A673 (cell line): ENCODE measurements at regions not wholly inside any gene's neighbourhood (a gene's known extent, or its start where the extent isn't known, plus 50 kb on each side); places are given as distances from the start of the nearest gene placed in this dataset.
A peak's percentile ranks its signal among the peaks of the same experiment; 100 is the strongest.

ENCODE experiments used
- BruUV-seq: library from RNA; stranded (reverse); fragments of 400-500 nt; replicated peaks from 2 replicates; lab custom pipeline; 2021; lab: Mats Ljungman, UMichigan
- CTCF ChIA-PET: fragments of 300-600 bp; sonication (Branson Sonifier 250); formaldehyde crosslinking; loops from one replicate; lab custom pipeline; 2022; ENCODE audit warnings: antibody characterized with exemption; lab: Charles Lee
- POLR2A ChIA-PET: fragments of 300-600 bp; sonication (Branson Sonifier 250); formaldehyde crosslinking; loops from one replicate; lab custom pipeline; 2022; ENCODE audit warnings: antibody characterized with exemption; ENCODE audit not compliant: low non-redundant PET; lab: Charles Lee
- DNase-seq: peaks from one replicate; pipeline ENCODE4 v3.0.0-alpha.2; 2015; ENCODE audit warnings: low spot score
- H3K27ac ChIP-seq: fragments of 200-600 bp; sonication (generic); 2 replicates; pipeline ENCODE4 v1.5.1; 2016; ENCODE audit warnings: mixed run types, low read depth, mild to moderate bottlenecking, mixed read lengths, antibody characterized with exemption, low read length; ENCODE audit not compliant: poor library complexity, severe bottlenecking
- H3K27me3 ChIP-seq: fragments of 200-600 bp; sonication (generic); replicated peaks from 2 replicates; pipeline ENCODE4 v1.6.1; 2017; ENCODE audit warnings: mixed run types, low read depth, mild to moderate bottlenecking, mixed read lengths, antibody characterized with exemption, low read length; ENCODE audit not compliant: insufficient read depth, poor library complexity
- H3K36me3 ChIP-seq: fragments of 200-600 bp; sonication (generic); 2 replicates; pipeline ENCODE4 v1.6.1; 2016; ENCODE audit warnings: mixed run types, mild to moderate bottlenecking, mixed read lengths, antibody characterized with exemption, low read length; ENCODE audit not compliant: insufficient read depth, poor library complexity, severe bottlenecking
- H3K4me1 ChIP-seq: fragments of 200-600 bp; sonication (generic); 2 replicates; pipeline ENCODE4 v1.6.1; 2017; ENCODE audit warnings: mixed run types, mild to moderate bottlenecking, mixed read lengths, antibody characterized with exemption, low read length; ENCODE audit not compliant: insufficient read depth, poor library complexity, severe bottlenecking
- H3K4me3 ChIP-seq: fragments of 200-600 bp; sonication (generic); 2 replicates; pipeline ENCODE4 v1.5.1; 2016; ENCODE audit warnings: low read depth, mixed run types, mild to moderate bottlenecking, mixed read lengths, low read length; ENCODE audit not compliant: poor library complexity, severe bottlenecking
- H3K9me3 ChIP-seq: fragments of 200-600 bp; sonication (generic); 2 replicates; pipeline ENCODE4 v1.6.1; 2016; ENCODE audit warnings: mixed run types, low read depth, mild to moderate bottlenecking, mixed read lengths, antibody characterized with exemption, low read length; ENCODE audit not compliant: poor library complexity, severe bottlenecking
- CTCF ChIP-seq: fragments of 300-800, 200-600 bp; sonication (generic); conservative IDR thresholded peaks from 2 replicates; pipeline ENCODE4 v1.5.1; 2017; ENCODE audit warnings: low read depth, mild to moderate bottlenecking, antibody characterized with exemption, low read length, moderate library complexity, mixed read lengths
- EZH2 ChIP-seq: fragments of 200-600 bp; sonication (generic); IDR thresholded peaks from 2 replicates; pipeline ENCODE4 v1.6.1; 2017; ENCODE audit warnings: borderline replicate concordance, low read depth, mild to moderate bottlenecking, mixed read lengths, antibody characterized with exemption, low read length; ENCODE audit not compliant: poor library complexity, severe bottlenecking
- intact Hi-C: fragments of 100-400 bp; cut with micrococcal nuclease; formaldehyde crosslinking; loops from one replicate; pipeline ENCODE4 v1.10.0; 2022; ENCODE audit not compliant: unreplicated experiment

- POLR2A ChIA-PET, result interaction anchor here (0.7 kb wide), 1 partner anchor 52 kb away, joined by 4 read pairs; no protein-coding TSS in a partner anchor
- DNase-seq, result no peak
Measured at GRCh38 chr20:4083098-4083865, 65.3 kb upstream of the SMOX start.

GRCh38 chr20:4082406-4083097, 66.1 kb upstream of the SMOX start:
- intact Hi-C loops, result loop anchor here (10.0 kb wide), 1 partner anchor 408 kb away; no protein-coding TSS in a partner anchor
- H3K9me3 ChIP-seq, result no peaks in the 10 kb centered on the region
- no TSS peak for BruUV-seq
- H3K27ac ChIP-seq, result peak overlapping the region; percentile 28
- H3K36me3 ChIP-seq, result no peaks in the 10 kb centered on the region
- ChIA-PET POLR2A (interaction anchor here (0.7 kb wide), 1 partner anchor 52 kb away, joined by 4 read pairs; no protein-coding TSS in a partner anchor), CTCF (no interaction called here)
- H3K4me1 ChIP-seq, result peaks cover 16% of the 10 kb centered on the region
- H3K4me3 ChIP-seq, result no peak overlapping the region
- DNase-seq, result peak; percentile 52
- TF ChIP-seq CTCF (no peak), EZH2 (no peak)
- H3K27me3 ChIP-seq, result no peaks in the 10 kb centered on the region

More at GRCh38 chr20:4083098-4083865, 65.3 kb upstream of the SMOX start:
- Histone ChIP-seq H3K36me3 (no peaks in the 10 kb centered on the region), H3K27me3 (no peaks in the 10 kb centered on the region), H3K4me3 (no peak overlapping the region), H3K9me3 (no peaks in the 10 kb centered on the region), H3K4me1 (peaks cover 16% of the 10 kb centered on the region), H3K27ac (no peak overlapping the region)
- BruUV-seq, result no TSS peak
- CTCF ChIA-PET, result no interaction called here
- intact Hi-C loops, result loop anchor here (10.0 kb wide), 1 partner anchor 408 kb away; no protein-coding TSS in a partner anchor
- no peak for TF ChIP-seq EZH2
- no peak for TF ChIP-seq CTCF

- no peak overlapping the region for H3K4me3 ChIP-seq
- no TSS peak for BruUV-seq
- TF ChIP-seq CTCF, result no peak
- no peak for TF ChIP-seq EZH2
- peaks cover 16% of the 10 kb centered on the region for H3K4me1 ChIP-seq
- DNase-seq, result no peak
- no peaks in the 10 kb centered on the region for H3K27me3 ChIP-seq
- H3K27ac ChIP-seq, result no peak overlapping the region
- no peaks in the 10 kb centered on the region for H3K9me3 ChIP-seq
- ChIA-PET CTCF (no interaction called here), POLR2A (no interaction called here)
- H3K36me3 ChIP-seq, result no peaks in the 10 kb centered on the region
- intact Hi-C loops, result loop anchor here (10.0 kb wide), 1 partner anchor 407 kb away; no protein-coding TSS in a partner anchor
Measured at GRCh38 chr20:4081421-4081820, 66.1 kb upstream of the RNF24 start.
